Stimulated activated naive CD4-positive, alpha-beta T cell treated with Interleukin-2 at 50 U/mL for 16 hours (primary cell): ENCODE measurements at regions not wholly inside any gene's neighbourhood (a gene's known extent, or its start where the extent isn't known, plus 50 kb on each side); places are given as distances from the start of the nearest gene placed in this dataset.

Source experiments
- DNase-seq: peaks from one replicate; lab custom pipeline; 2025; lab: John Stamatoyannopoulos, UW

- DNase-seq: no peak
Observed at GRCh38 chr21:29228306-29228705, 70.4 kb upstream of the BACH1 start.

- no peak for DNase-seq
Observed at GRCh38 chr21:29230551-29231261, 68.0 kb upstream of the BACH1 start.

DNA sequence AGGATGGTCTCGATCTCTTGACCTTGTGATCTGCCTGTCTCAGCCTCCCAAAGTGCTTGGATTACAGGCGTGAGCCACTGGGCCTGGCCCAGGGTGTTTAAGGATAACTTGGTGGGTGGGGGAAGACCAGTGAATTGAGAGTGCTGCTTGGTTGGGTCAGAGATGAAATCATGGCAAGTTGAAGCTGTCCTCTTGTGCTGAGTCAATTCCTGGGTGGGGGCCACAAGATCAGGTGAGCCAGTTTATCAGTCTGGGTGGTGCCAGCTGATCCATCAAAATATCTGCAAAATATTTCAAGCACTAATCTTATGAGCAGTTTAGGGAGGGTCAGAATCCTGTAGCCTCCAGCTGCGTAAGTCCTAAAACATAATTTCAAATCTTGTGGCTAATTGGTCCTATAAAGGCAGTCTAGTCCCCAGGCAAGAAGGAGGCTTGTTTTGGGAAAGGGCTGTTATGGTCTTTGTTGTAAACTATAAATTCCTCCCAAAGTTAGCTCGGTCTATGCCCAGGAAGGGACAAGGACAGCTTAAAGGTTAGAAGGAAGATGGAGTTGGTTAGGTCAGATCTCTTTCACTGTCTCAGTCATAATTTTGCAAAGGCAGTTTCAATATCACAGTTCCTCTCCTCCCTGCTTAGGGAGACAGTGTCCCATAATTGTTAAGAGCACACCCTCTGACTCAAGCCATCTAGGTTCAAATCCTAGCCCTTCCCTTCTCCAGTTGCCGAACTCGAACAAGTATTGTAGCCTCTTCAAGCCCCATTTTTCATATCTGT is 66.8 kb upstream of the BACH1 start:
- no peak for DNase-seq

DNA sequence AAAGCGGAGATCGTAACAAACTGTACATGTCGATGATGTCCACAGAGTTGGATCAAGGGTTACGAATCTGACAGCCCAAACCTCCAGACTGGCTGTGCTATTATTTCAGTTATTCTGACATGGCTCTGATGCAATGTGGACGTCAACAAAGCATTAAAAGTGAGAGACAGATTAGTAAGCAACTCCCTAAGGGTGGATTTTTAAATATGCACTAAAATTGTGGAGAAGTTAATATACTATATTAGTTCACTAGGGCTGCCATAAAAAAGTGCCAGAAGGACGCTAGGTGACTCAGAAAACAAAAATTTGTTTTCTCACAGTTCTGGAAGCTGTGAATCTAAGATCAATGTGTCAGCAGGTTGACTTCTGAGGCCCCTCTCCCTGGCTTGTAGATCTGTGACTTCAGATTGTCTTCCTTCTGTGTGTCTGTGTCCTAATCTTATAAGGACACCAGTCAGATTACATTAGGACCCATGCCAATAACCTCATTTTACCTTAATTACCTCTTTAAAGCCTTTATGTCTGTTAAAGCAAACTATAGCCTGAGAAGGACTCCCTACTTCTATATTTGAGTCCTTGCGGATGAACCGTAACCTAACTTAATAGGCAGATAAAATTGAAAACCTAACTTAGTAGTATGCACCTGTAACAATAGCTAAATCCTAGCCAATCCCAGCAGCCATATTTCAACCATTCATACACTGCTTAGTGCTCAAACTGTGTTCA is 66.0 kb upstream of the BACH1 start:
- DNase-seq: no peak

DNA sequence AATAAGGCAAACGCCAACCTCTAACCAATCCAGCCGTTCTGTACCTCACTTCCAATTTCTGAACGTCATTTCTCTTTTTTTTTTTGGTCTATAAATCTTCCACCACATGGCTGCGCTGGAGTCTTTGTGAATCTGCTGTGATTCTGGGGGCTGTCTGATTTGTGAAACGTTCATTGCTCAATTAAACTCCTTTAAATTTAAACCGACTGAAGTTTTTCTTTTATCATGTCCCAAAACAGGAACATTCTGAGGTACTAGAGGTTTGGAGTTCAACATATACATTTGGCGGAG is 65.5 kb upstream of the BACH1 start:
- no peak for DNase-seq

DNA sequence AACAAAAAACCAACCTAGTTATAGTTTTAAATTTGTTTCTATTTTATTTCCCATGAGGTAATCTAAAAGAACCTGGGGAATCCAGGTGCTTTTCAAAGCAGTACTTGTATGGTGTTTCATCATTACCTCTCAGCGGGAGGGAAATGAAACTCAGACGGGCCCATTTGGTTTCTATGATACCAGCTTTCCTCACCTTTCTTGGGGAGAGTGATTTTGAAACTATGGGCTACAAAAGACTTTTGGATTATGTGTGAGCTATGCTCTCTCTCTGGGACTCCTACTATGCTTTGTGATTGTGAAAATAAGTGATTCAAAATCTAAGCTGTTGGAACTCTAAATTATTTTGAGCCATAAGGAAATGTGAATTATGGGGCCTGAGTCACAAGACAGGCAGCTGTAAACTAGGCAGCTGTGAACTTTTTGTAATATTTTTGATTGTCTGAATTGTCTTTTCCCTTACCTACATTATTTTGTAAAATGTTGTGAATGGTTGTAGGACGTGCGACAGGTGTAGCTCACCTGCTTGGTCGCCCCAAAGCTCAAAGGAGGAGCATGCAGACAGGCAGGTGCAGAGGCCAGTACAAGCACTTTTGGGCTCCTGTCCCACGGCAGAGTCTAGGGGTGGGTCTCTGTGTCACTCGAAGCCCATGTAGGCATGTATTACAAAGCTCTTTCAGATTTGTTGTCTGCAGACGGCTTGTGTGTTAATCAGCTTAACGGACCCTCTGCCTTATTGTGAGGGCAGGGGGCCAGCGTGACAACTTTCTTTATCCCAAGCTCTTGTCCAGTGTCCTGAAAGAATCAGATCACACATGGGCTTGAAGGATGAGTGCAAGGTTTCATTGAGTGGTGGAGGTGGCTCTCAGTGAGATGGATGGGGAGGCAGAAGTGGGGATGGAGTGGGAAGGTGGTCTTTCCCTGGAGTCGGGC is 64.8 kb upstream of the BACH1 start:
- DNase-seq: no peak

GRCh38 chr21:29235714-29236197 is 63.0 kb upstream of the BACH1 start:
- DNase-seq: no peak

- DNase-seq: no peak
Observed at GRCh38 chr21:29236201-29236600, 62.5 kb upstream of the BACH1 start.

DNA sequence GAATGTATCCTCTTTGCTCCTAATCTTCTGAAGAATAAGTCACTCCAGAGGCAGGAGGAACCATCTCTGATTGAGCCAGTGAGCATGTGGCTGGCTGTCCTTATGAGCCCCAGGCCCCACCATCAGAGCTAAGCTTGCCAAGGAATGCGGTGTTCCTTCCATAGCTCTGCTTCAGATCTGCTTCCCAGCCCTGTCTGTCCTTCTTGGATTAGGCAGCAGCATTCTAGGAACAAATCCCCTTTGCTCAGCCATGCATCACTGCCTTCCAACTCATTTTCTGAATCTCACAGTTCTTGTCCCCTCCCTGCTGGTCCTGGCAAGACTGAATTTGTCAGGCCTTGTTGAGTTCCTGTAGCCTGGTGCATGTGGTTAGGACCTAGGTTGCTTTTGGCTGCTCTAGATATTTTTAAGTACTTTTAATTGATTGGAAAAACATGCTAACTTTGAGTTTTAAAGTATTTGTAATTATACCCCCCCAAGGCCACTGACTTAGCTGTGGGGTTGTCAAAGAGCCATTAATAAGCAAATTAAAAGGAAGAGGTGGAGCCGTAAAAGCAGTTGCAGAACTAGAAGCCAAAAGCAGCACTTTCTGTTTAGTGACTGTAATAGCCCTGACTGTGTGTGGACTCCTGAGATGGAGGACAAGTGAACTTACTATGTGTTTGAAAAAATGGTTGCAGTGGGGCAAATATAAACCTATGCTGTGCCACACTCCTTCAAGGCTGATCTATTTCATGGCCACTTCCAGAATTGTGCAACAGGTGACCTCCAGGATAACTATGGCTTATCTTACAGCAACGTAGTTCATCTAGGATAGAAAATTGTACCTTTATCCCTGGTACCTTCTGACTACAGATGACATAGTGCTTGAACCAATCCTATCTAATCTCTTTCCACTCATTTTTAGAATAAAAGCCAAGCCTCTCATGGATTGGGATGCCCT is 61.3 kb upstream of the BACH1 start:
- DNase-seq: no peak

- no peak for DNase-seq
Observed at GRCh38 chr21:29238053-29238966, 60.4 kb upstream of the BACH1 start.

DNA sequence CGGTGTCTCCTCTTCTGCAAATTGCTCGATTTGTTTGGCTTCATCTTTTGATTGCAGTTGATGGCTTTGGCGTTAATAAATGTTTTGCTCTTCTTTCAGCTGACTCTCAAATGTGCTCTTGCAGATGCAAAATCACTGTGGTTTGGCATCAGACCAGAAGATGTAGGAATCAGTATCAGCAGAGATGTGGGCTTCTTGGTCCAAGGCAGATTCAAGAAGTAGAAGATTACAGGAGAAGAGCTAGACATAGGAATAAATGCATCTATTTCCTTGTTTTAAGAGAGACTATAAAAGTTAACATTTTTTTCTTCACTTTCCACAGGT is 59.8 kb upstream of the BACH1 start:
- DNase-seq: no peak

- no peak for DNase-seq
Observed at GRCh38 chr21:29240136-29240535, 58.6 kb upstream of the BACH1 start.

GRCh38 chr21:29242201-29242600 is 56.5 kb upstream of the BACH1 start:
- no peak for DNase-seq

- DNase-seq: no peak
Observed at GRCh38 chr21:29243188-29243587, 55.5 kb upstream of the BACH1 start.

GRCh38 chr21:29245104-29245643 is 53.5 kb upstream of the BACH1 start:
- DNase-seq: peak; percentile 19

DNA sequence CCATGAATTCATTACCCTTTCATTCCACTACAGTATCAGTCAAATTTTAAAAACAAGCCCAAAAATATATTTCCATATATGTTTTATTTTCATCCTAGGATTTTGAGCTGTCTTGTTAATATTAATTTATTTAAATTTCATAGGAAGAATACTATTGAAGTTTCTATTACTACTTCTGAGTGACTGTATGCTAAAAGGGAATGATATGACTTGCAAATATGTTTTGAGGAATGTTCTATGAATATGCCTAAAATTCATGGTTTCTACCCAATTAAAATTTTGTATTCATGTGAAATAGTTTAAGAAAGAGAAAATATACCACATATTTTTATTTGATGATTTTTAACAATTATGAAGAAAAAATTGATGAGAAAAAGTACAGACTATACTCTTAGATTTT is 52.9 kb upstream of the BACH1 start:
- DNase-seq: no peak

DNA sequence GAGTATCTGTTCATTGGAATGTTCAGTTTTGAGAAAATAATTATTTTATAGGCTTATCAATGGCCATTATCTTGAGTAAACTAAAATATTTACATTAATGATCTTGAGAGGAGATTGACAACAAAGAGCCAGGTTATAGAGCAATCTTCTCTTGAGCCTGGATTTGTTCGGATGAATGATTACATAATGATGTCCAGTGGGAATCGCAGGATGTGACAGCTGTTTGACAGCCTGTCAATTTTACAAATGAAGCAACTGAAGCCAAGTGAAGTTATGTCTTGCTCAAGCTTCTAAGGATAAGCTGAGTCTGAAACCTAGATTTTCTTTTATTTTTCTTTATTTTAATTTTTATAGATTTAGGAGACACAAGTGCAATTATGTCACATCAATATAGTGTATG is 52.1 kb upstream of the BACH1 start:
- no peak for DNase-seq

GRCh38 chr21:29248124-29248523 is 50.6 kb upstream of the BACH1 start:
- DNase-seq: no peak
